Omental fat pad (tissue), 3 donors: ENCODE measurements at regions not wholly inside any gene's neighbourhood (a gene's known extent, or its start where the extent isn't known, plus 50 kb on each side); places are given as distances from the start of the nearest gene placed in this dataset.
"Not testable (repeated sequence)": the region's sequence is repeated elsewhere in the genome, so short reads cannot be mapped to it uniquely, and the experiment has no call there.

Experiments
- ATAC-seq: fragments of 150-250 bp; one replicate; pipeline ENCODE4 v1.9.1; 2016; ENCODE audit warnings: mild to moderate bottlenecking, moderate library complexity; ENCODE audit not compliant: low FRiP score
- DNase-seq: peaks from one replicate; pipeline ENCODE4 v3.0.0-alpha.2; 2019; ENCODE audit warnings: low spot score
- TF ChIP-seq, protein P1 (sequence below), 3 donors: fragments of 450-650 bp; IDR thresholded peaks; one replicate each; pipeline ENCODE4 v1.5.1; 2016 to 2017; ENCODE audit warnings: antibody characterized with exemption in 3 of 3, mild to moderate bottlenecking in 3 of 3, moderate library complexity in 2 of 3

GRCh38 chr2:43149482-43150107 is 76.8 kb downstream of the ZFP36L2 start:
- no peak for ATAC-seq
- TF ChIP-seq, protein P1, sequence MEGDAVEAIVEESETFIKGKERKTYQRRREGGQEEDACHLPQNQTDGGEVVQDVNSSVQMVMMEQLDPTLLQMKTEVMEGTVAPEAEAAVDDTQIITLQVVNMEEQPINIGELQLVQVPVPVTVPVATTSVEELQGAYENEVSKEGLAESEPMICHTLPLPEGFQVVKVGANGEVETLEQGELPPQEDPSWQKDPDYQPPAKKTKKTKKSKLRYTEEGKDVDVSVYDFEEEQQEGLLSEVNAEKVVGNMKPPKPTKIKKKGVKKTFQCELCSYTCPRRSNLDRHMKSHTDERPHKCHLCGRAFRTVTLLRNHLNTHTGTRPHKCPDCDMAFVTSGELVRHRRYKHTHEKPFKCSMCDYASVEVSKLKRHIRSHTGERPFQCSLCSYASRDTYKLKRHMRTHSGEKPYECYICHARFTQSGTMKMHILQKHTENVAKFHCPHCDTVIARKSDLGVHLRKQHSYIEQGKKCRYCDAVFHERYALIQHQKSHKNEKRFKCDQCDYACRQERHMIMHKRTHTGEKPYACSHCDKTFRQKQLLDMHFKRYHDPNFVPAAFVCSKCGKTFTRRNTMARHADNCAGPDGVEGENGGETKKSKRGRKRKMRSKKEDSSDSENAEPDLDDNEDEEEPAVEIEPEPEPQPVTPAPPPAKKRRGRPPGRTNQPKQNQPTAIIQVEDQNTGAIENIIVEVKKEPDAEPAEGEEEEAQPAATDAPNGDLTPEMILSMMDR (IDR thresholded peaks at IDR 0.05) = no peak
- no peak for DNase-seq

- DNase-seq (no peak), ATAC-seq (no peak)
- TF ChIP-seq, protein P1 (IDR thresholded peaks at IDR 0.05) = no peak
These were observed 80.3 kb downstream of the ZFP36L2 start for GRCh38 chr2:43146083-43146482.

DNA sequence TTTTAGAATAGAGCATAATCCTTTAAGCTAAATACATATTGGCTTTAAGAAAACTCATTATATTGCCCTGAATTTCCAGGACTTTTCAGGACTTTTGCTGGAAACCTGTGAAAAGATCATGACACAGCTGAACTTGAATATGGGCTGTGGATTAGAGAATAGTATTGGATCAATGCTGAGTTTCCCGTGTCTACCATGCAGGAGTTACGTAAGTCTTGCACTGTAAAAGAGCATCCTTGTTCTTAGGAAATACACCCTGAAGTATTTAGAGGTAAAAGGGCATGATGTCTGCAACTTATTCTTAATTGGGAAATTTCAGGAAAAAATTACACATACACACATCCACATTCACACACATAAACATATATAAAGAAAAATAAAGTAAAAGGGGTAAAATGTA is 82.1 kb downstream of the ZFP36L2 start:
- ATAC-seq (no peak), DNase-seq (no peak)
- TF ChIP-seq, protein P1 (IDR thresholded peaks at IDR 0.05) = no peak

DNA sequence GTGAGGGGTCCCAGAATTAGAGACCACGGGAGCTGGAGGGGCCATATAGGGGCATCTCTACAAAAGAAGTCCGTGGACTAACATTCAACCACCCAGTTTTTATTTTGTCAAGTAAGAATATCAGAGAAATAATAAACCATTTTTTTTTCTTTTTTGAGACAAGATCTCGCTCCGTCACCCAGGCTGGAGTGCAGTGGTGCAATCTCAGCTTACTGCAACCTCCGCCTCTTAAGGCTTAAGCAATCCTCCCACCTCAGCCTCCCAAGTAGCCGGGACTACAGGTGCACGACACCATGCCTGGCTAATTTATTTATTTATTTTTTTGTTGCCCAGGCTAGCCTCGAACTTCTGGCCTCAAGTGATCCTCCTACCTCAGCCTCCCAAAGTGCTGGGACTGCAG is 82.7 kb downstream of the ZFP36L2 start:
- TF ChIP-seq, protein P1 (IDR thresholded peaks at IDR 0.05) = no peak
- DNase-seq (no peak), ATAC-seq (no peak)

- ATAC-seq (no peak), DNase-seq (no peak)
- TF ChIP-seq, protein P1 (IDR thresholded peaks at IDR 0.05) = no peak
These were observed 83.4 kb downstream of the ZFP36L2 start for GRCh38 chr2:43142921-43143438.

DNA sequence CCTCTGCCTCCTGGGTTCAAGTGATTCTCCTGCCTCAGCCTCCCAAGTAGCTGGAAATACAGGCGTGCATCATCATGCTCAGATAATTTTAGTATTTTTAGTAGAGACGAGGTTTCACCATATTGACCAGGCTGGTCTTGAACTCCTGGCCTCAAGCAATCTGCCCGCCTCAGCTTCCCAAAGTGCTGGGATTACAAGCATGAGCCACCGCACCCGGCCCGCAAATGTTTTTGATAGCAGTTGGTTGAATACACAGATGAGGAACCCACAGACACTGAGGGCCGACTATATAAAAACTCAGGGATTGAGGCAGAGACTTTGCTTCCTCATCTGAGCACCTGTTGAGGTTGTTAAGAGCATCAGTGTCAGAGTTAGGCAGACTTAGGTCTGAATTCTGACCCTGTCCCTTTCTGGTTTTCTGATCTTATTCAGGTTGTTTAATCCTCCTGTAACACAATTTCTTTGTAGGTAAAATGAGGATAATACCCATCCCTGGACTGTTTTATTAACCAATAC is 84.7 kb downstream of the ZFP36L2 start:
- not testable (repeated sequence) for DNase-seq, ATAC-seq

- DNase-seq = no peak
- TF ChIP-seq, protein P1 (IDR thresholded peaks at IDR 0.05) = no peak
- no peak for ATAC-seq
These were observed 86.3 kb downstream of the ZFP36L2 start for GRCh38 chr2:43139996-43140621.
